GM21360 (cell line): ENCODE measurements at regions not wholly inside any gene's neighbourhood (a gene's known extent, or its start where the extent isn't known, plus 50 kb on each side); places are given as distances from the start of the nearest gene placed in this dataset.
"Not testable (repeated sequence)": the region's sequence is repeated elsewhere in the genome, so short reads cannot be mapped to it uniquely, and the experiment has no call there.

ENCODE experiments used
- ATAC-seq: cut with Tn5 transposase; IDR thresholded peaks from one replicate; pipeline ENCODE4 v1.9.1; 2021; ENCODE audit warnings: mild to moderate bottlenecking, moderate library complexity; ENCODE audit not compliant: unreplicated experiment

- no peak for ATAC-seq
Measured at GRCh38 chr3:194908496-194908895, 222.8 kb downstream of the FAM43A start.

GRCh38 chr3:194908972-194909371, 223.3 kb downstream of the FAM43A start:
- no peak for ATAC-seq

- ATAC-seq, result no peak
Measured at GRCh38 chr3:194910414-194910984, 224.8 kb downstream of the FAM43A start.

GRCh38 chr3:194913316-194913715, 227.6 kb downstream of the FAM43A start:
- no peak for ATAC-seq

- ATAC-seq, result not testable (repeated sequence)
Measured at GRCh38 chr3:194924889-194925288, 239.2 kb downstream of the FAM43A start.

- ATAC-seq, result no peak
Measured at GRCh38 chr3:194925614-194926013, 239.9 kb downstream of the FAM43A start.

- ATAC-seq, result no peak
Measured at GRCh38 chr3:194928227-194928626, 242.5 kb downstream of the FAM43A start.

- ATAC-seq, result no peak
Measured at GRCh38 chr3:194928831-194929577, 243.3 kb downstream of the FAM43A start.

GRCh38 chr3:194929578-194929960, 243.9 kb downstream of the FAM43A start:
- ATAC-seq, result no peak

- no peak for ATAC-seq
Measured at GRCh38 chr3:194930377-194931204, 244.9 kb downstream of the FAM43A start.

- no peak for ATAC-seq
Measured at GRCh38 chr3:194931347-194931746, 245.7 kb downstream of the FAM43A start.

- ATAC-seq, result no peak
Measured at GRCh38 chr3:194931865-194932264, 246.2 kb downstream of the FAM43A start.

GRCh38 chr3:194933465-194933864, 247.8 kb downstream of the FAM43A start:
- no peak for ATAC-seq

- ATAC-seq, result no peak
Measured at GRCh38 chr3:194935061-194935460, 249.4 kb downstream of the FAM43A start.

- no peak for ATAC-seq
Measured at GRCh38 chr3:194935632-194936470, 250.2 kb downstream of the FAM43A start.

- no peak for ATAC-seq
Measured at GRCh38 chr3:194936659-194937058, 251.0 kb downstream of the FAM43A start.

- ATAC-seq, result no peak
Measured at GRCh38 chr3:194937144-194937543, 251.5 kb downstream of the FAM43A start.

GRCh38 chr3:194937882-194938321, 252.2 kb downstream of the FAM43A start:
- ATAC-seq, result no peak

GRCh38 chr3:194938845-194939531, 253.3 kb downstream of the FAM43A start:
- ATAC-seq, result no peak

GRCh38 chr3:194939532-194939909, 253.8 kb downstream of the FAM43A start:
- no peak for ATAC-seq
